A673 (cell line): ENCODE measurements at regions not wholly inside any gene's neighbourhood (a gene's known extent, or its start where the extent isn't known, plus 50 kb on each side); places are given as distances from the start of the nearest gene placed in this dataset.
A peak's percentile ranks its signal among the peaks of the same experiment; 100 is the strongest.

Source experiments
- BruUV-seq: library from RNA; stranded (reverse); fragments of 400-500 nt; replicated peaks from 2 replicates; lab custom pipeline; 2021; lab: Mats Ljungman, UMichigan
- CTCF ChIA-PET: fragments of 300-600 bp; sonication (Branson Sonifier 250); formaldehyde crosslinking; loops from one replicate; lab custom pipeline; 2022; ENCODE audit warnings: antibody characterized with exemption; lab: Charles Lee
- POLR2A ChIA-PET: fragments of 300-600 bp; sonication (Branson Sonifier 250); formaldehyde crosslinking; loops from one replicate; lab custom pipeline; 2022; ENCODE audit warnings: antibody characterized with exemption; ENCODE audit not compliant: low non-redundant PET; lab: Charles Lee
- DNase-seq: peaks from one replicate; pipeline ENCODE4 v3.0.0-alpha.2; 2015; ENCODE audit warnings: low spot score
- H3K27ac ChIP-seq: fragments of 200-600 bp; sonication (generic); 2 replicates; pipeline ENCODE4 v1.5.1; 2016; ENCODE audit warnings: mixed run types, low read depth, mild to moderate bottlenecking, mixed read lengths, antibody characterized with exemption, low read length; ENCODE audit not compliant: poor library complexity, severe bottlenecking
- H3K27me3 ChIP-seq: fragments of 200-600 bp; sonication (generic); replicated peaks from 2 replicates; pipeline ENCODE4 v1.6.1; 2017; ENCODE audit warnings: mixed run types, low read depth, mild to moderate bottlenecking, mixed read lengths, antibody characterized with exemption, low read length; ENCODE audit not compliant: insufficient read depth, poor library complexity
- H3K36me3 ChIP-seq: fragments of 200-600 bp; sonication (generic); 2 replicates; pipeline ENCODE4 v1.6.1; 2016; ENCODE audit warnings: mixed run types, mild to moderate bottlenecking, mixed read lengths, antibody characterized with exemption, low read length; ENCODE audit not compliant: insufficient read depth, poor library complexity, severe bottlenecking
- H3K4me1 ChIP-seq: fragments of 200-600 bp; sonication (generic); 2 replicates; pipeline ENCODE4 v1.6.1; 2017; ENCODE audit warnings: mixed run types, mild to moderate bottlenecking, mixed read lengths, antibody characterized with exemption, low read length; ENCODE audit not compliant: insufficient read depth, poor library complexity, severe bottlenecking
- H3K4me3 ChIP-seq: fragments of 200-600 bp; sonication (generic); 2 replicates; pipeline ENCODE4 v1.5.1; 2016; ENCODE audit warnings: low read depth, mixed run types, mild to moderate bottlenecking, mixed read lengths, low read length; ENCODE audit not compliant: poor library complexity, severe bottlenecking
- H3K9me3 ChIP-seq: fragments of 200-600 bp; sonication (generic); 2 replicates; pipeline ENCODE4 v1.6.1; 2016; ENCODE audit warnings: mixed run types, low read depth, mild to moderate bottlenecking, mixed read lengths, antibody characterized with exemption, low read length; ENCODE audit not compliant: poor library complexity, severe bottlenecking
- CTCF ChIP-seq: fragments of 300-800, 200-600 bp; sonication (generic); conservative IDR thresholded peaks from 2 replicates; pipeline ENCODE4 v1.5.1; 2017; ENCODE audit warnings: low read depth, mild to moderate bottlenecking, antibody characterized with exemption, low read length, moderate library complexity, mixed read lengths
- EZH2 ChIP-seq: fragments of 200-600 bp; sonication (generic); IDR thresholded peaks from 2 replicates; pipeline ENCODE4 v1.6.1; 2017; ENCODE audit warnings: borderline replicate concordance, low read depth, mild to moderate bottlenecking, mixed read lengths, antibody characterized with exemption, low read length; ENCODE audit not compliant: poor library complexity, severe bottlenecking
- intact Hi-C: fragments of 100-400 bp; cut with micrococcal nuclease; formaldehyde crosslinking; loops from one replicate; pipeline ENCODE4 v1.10.0; 2022; ENCODE audit not compliant: unreplicated experiment

- CTCF ChIA-PET, result no interaction called here
- H3K36me3 ChIP-seq, result no peaks in the 10 kb centered on the region
- H3K4me1 ChIP-seq, result peaks cover 20% of the 10 kb centered on the region
- peak; percentile 33 for DNase-seq
- no peaks in the 10 kb centered on the region for H3K9me3 ChIP-seq
- intact Hi-C loops, result no loop called here
- no TSS peak for BruUV-seq
- no peak overlapping the region for H3K27ac ChIP-seq
- POLR2A ChIA-PET, result no interaction called here
- no peak overlapping the region for H3K4me3 ChIP-seq
- no peaks in the 10 kb centered on the region for H3K27me3 ChIP-seq
- 0 out of 2 replicates have a peak, but pooled peaks have one; percentile 9 for TF ChIP-seq CTCF
- TF ChIP-seq EZH2, result no peak
Measured at GRCh38 chr5:167503926-167504720, 787.3 kb upstream of the WWC1 start.

GRCh38 chr5:167507463-167508233, 783.8 kb upstream of the WWC1 start:
- no TSS peak for BruUV-seq
- CTCF ChIA-PET, result no interaction called here
- H3K4me3 ChIP-seq, result no peak overlapping the region
- H3K36me3 ChIP-seq, result no peaks in the 10 kb centered on the region
- intact Hi-C loops, result no loop called here
- no peak for TF ChIP-seq CTCF
- no peak for TF ChIP-seq EZH2
- H3K4me1 ChIP-seq, result peaks cover 22% of the 10 kb centered on the region
- H3K9me3 ChIP-seq, result no peaks in the 10 kb centered on the region
- POLR2A ChIA-PET, result no interaction called here
- H3K27me3 ChIP-seq, result no peaks in the 10 kb centered on the region
- H3K27ac ChIP-seq, result no peak overlapping the region
- DNase-seq, result peak; percentile 10

- ChIA-PET POLR2A (no interaction called here), CTCF (no interaction called here)
- H3K27me3 ChIP-seq, result no peaks in the 10 kb centered on the region
- H3K36me3 ChIP-seq, result no peaks in the 10 kb centered on the region
- no peak overlapping the region for H3K27ac ChIP-seq
- BruUV-seq, result no TSS peak
- intact Hi-C loops, result no loop called here
- TF ChIP-seq CTCF, result no peak
- no peak for TF ChIP-seq EZH2
- H3K9me3 ChIP-seq, result no peaks in the 10 kb centered on the region
- no peak overlapping the region for H3K4me3 ChIP-seq
- peak; percentile 24 for DNase-seq
- peaks cover 19% of the 10 kb centered on the region for H3K4me1 ChIP-seq
Measured at GRCh38 chr5:167509076-167509475, 782.4 kb upstream of the WWC1 start.
